Smooth muscle cell (in vitro differentiated cells): ENCODE measurements at regions not wholly inside any gene's neighbourhood (a gene's known extent, or its start where the extent isn't known, plus 50 kb on each side); places are given as distances from the start of the nearest gene placed in this dataset.
"Not testable (repeated sequence)": the region's sequence is repeated elsewhere in the genome, so short reads cannot be mapped to it uniquely, and the experiment has no call there.

Experiments used
- DNase-seq: peaks from one replicate; lab custom pipeline; 2025; ENCODE audit not compliant: unreplicated experiment; lab: John Stamatoyannopoulos, UW
- H2AFZ ChIP-seq: fragments of 200-600 bp; sonication (generic); 2 replicates; pipeline ENCODE4 v1.6.0; 2016; ENCODE audit warnings: antibody characterized with exemption, low read depth, mild to moderate bottlenecking
- H3F3A ChIP-seq: fragments of 200-600 bp; sonication (generic); 2 replicates; pipeline ENCODE4 v1.6.0; 2017; ENCODE audit warnings: antibody characterized with exemption, low read depth
- H3K27ac ChIP-seq: fragments of 200-600 bp; sonication (generic); 2 replicates; pipeline ENCODE4 v1.5.1; 2016; ENCODE audit warnings: low read depth, mild to moderate bottlenecking
- H3K27me3 ChIP-seq: fragments of 200-600 bp; sonication (generic); 2 replicates; pipeline ENCODE4 v1.6.1; 2016; ENCODE audit warnings: low read depth, mild to moderate bottlenecking
- H3K36me3 ChIP-seq: fragments of 200-600 bp; sonication (generic); 2 replicates; pipeline ENCODE4 v1.5.1; 2016; ENCODE audit warnings: low read depth
- H3K4me1 ChIP-seq: fragments of 200-600 bp; sonication (generic); 2 replicates; pipeline ENCODE4 v1.5.1; 2016; ENCODE audit warnings: low read depth
- H3K4me2 ChIP-seq: fragments of 200-600 bp; sonication (generic); 2 replicates; pipeline ENCODE4 v1.6.0; 2016; ENCODE audit warnings: mild to moderate bottlenecking
- H3K4me3 ChIP-seq: fragments of 200-600 bp; sonication (generic); 2 replicates; pipeline ENCODE4 v1.5.1; 2016; ENCODE audit warnings: mild to moderate bottlenecking
- H3K79me2 ChIP-seq: fragments of 200-600 bp; sonication (generic); 2 replicates; pipeline ENCODE4 v1.6.0; 2016; ENCODE audit warnings: low read depth, mild to moderate bottlenecking
- H3K9ac ChIP-seq: fragments of 200-600 bp; sonication (generic); 2 replicates; pipeline ENCODE4 v1.6.0; 2016; ENCODE audit warnings: low read depth
- H3K9me3 ChIP-seq: fragments of 200-600 bp; sonication (generic); replicated peaks from 2 replicates; pipeline ENCODE4 v1.5.1; 2016; ENCODE audit warnings: low read depth
- H4K20me1 ChIP-seq: fragments of 200-600 bp; sonication (generic); 2 replicates; pipeline ENCODE4 v1.6.0; 2016; ENCODE audit warnings: low read depth
- WGBS: methylation state at CpG from one replicate; pipeline ENCODE4 v1.1.7; 2016; ENCODE audit warnings: low lambda C conversion rate; 5-methylcytosine and 5-hydroxymethylcytosine counted together
- TF ChIP-seq, protein P1 (sequence below): fragments of 200-600 bp; sonication (generic); IDR thresholded peaks from 2 replicates; pipeline ENCODE4 v1.5.1; 2017; ENCODE audit warnings: borderline replicate concordance, mild to moderate bottlenecking, antibody characterized with exemption; ENCODE audit not compliant: insufficient read depth, poor library complexity, severe bottlenecking

DNA sequence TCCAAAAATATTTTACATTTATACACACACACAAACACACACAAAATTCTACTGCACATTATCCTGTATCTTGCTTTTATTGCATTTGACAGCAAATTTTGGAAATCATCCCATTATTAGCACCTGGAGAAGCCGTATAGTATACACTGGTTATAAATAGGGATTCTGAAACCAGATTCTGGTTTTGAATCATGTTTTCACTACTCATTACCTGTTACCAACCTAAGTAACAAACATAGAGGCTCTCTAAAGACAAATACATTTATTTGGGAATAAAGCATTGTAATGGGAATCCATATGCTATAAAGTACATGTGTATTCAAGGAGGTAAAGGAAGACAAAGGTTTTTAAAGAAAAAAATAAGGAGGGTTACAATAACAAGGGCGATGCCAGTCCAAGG lies 106.8 kb downstream of the OR2B2 start:
- DNase-seq = no peak
- Histone ChIP-seq H4K20me1 (no peaks in the 10 kb centered on the region), H3K79me2 (no peaks in the 10 kb centered on the region), H2AFZ (no peak overlapping the region), H3K27me3 (no peaks in the 10 kb centered on the region), H3K4me2 (no peak overlapping the region), H3K9me3 (no peaks in the 10 kb centered on the region), H3F3A (peaks cover 24% of the 10 kb centered on the region), H3K4me1 (peaks cover 7% of the 10 kb centered on the region), H3K27ac (no peak overlapping the region), H3K36me3 (no peaks in the 10 kb centered on the region), H3K4me3 (no peak overlapping the region), H3K9ac (no peak overlapping the region)
- 94% methylated on average over 2 of the region's 2 CpGs for WGBS
- TF ChIP-seq, protein P1, sequence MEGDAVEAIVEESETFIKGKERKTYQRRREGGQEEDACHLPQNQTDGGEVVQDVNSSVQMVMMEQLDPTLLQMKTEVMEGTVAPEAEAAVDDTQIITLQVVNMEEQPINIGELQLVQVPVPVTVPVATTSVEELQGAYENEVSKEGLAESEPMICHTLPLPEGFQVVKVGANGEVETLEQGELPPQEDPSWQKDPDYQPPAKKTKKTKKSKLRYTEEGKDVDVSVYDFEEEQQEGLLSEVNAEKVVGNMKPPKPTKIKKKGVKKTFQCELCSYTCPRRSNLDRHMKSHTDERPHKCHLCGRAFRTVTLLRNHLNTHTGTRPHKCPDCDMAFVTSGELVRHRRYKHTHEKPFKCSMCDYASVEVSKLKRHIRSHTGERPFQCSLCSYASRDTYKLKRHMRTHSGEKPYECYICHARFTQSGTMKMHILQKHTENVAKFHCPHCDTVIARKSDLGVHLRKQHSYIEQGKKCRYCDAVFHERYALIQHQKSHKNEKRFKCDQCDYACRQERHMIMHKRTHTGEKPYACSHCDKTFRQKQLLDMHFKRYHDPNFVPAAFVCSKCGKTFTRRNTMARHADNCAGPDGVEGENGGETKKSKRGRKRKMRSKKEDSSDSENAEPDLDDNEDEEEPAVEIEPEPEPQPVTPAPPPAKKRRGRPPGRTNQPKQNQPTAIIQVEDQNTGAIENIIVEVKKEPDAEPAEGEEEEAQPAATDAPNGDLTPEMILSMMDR = no peak

DNA sequence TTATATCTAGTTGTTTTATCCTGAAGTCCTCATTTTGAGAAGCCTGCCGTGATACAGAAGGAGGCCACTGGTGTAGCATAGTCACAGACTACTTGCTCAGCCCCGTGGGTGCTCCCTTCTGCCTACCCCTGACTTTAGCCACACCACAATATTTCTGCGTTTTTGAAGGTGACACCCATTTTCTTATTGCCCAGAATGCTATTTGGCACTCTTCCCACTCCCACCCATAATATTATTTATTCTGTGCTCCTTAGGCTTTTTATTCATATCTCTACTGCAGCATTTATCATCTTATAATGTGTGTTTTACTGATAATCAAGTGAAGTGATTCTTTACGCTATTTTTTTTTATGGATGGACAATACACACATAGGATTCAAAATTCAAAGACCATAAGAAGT lies 107.3 kb downstream of the OR2B2 start:
- DNase-seq = no peak
- H4K20me1 ChIP-seq = no peaks in the 10 kb centered on the region
- no peak overlapping the region for H2AFZ ChIP-seq
- no peak overlapping the region for H3K4me2 ChIP-seq
- H3K36me3 ChIP-seq = no peaks in the 10 kb centered on the region
- no peaks in the 10 kb centered on the region for H3K9me3 ChIP-seq
- H3K79me2 ChIP-seq = no peaks in the 10 kb centered on the region
- no peak overlapping the region for H3K9ac ChIP-seq
- 94% methylated on average over 4 of the region's 4 CpGs for WGBS
- peaks cover 24% of the 10 kb centered on the region for H3F3A ChIP-seq
- peaks cover 7% of the 10 kb centered on the region for H3K4me1 ChIP-seq
- H3K4me3 ChIP-seq = no peak overlapping the region
- no peaks in the 10 kb centered on the region for H3K27me3 ChIP-seq
- no peak overlapping the region for H3K27ac ChIP-seq
- TF ChIP-seq, protein P1 = no peak

DNA sequence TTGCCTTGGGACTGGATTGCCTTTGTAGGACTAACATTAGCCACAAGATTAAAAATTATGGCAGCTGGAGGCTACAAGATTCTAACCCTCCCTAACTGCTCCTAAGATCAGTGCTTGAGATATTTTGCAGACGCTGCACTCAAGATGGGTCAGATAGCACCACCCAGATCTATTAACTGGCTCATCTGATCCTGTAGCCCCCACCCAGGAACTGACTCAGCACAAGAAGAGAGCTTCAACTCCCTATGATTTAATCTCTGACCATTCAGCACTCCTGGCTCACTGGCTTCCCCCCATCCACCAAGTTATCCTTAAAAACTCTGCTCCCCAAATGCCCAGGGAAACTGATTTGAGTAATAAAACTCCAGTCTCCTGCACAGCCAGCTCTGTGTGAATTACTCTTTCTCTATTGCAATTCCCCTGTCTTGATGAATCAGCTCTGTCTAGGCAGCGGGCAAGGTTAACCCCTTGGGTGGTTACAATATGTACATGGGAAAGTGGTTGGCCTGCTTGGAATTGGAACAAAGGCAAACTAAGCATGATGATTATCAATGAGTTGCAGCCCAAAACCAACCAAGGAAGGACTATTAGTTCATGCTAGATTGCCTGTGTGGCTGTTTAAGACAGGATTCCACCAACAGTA lies 111.3 kb downstream of the OR2B2 start:
- Histone ChIP-seq H3K9me3 (no peaks in the 10 kb centered on the region), H2AFZ (no peak overlapping the region), H3K9ac (no peak overlapping the region), H3K36me3 (no peaks in the 10 kb centered on the region), H3K4me2 (no peak overlapping the region), H3K27me3 (no peaks in the 10 kb centered on the region), H3F3A (no peaks in the 10 kb centered on the region), H3K27ac (no peak overlapping the region), H3K4me3 (no peak overlapping the region), H3K4me1 (no peaks in the 10 kb centered on the region), H3K79me2 (no peaks in the 10 kb centered on the region), H4K20me1 (no peaks in the 10 kb centered on the region)
- WGBS = 28% methylated on average over 2 of the region's 2 CpGs
- TF ChIP-seq, protein P1 = no peak
- DNase-seq = no peak

DNA sequence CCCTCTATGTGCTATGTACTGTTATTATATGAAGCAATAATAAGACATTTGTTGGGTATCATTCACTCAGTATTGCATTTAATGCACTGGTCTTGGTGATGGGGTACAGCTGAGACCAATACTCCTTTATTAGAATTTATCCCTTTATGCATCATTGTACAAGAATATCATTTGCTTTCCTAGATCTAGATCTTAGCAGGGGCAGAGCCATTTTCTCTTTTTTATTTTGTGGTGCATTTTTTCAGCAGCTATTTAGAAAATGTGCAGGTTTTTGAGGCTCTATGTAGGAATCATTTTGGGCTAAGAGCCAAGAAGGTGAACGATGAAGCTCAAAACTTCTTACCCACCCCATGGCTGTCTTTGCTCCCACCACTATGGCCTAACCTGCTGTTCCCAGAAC lies 114.2 kb downstream of the OR2B2 start:
- peaks cover 6% of the 10 kb centered on the region for H3K4me1 ChIP-seq
- H3K79me2 ChIP-seq = no peaks in the 10 kb centered on the region
- H3K4me2 ChIP-seq = no peak overlapping the region
- H3K36me3 ChIP-seq = no peaks in the 10 kb centered on the region
- H3F3A ChIP-seq = peaks cover 3% of the 10 kb centered on the region
- no peaks in the 10 kb centered on the region for H4K20me1 ChIP-seq
- WGBS = 90% methylated on average over 1 of the region's 1 CpG
- no peak for DNase-seq
- no peak overlapping the region for H3K9ac ChIP-seq
- H2AFZ ChIP-seq = no peak overlapping the region
- H3K4me3 ChIP-seq = no peak overlapping the region
- no peak overlapping the region for H3K27ac ChIP-seq
- TF ChIP-seq, protein P1 = no peak
- no peaks in the 10 kb centered on the region for H3K27me3 ChIP-seq
- H3K9me3 ChIP-seq = no peaks in the 10 kb centered on the region

DNA sequence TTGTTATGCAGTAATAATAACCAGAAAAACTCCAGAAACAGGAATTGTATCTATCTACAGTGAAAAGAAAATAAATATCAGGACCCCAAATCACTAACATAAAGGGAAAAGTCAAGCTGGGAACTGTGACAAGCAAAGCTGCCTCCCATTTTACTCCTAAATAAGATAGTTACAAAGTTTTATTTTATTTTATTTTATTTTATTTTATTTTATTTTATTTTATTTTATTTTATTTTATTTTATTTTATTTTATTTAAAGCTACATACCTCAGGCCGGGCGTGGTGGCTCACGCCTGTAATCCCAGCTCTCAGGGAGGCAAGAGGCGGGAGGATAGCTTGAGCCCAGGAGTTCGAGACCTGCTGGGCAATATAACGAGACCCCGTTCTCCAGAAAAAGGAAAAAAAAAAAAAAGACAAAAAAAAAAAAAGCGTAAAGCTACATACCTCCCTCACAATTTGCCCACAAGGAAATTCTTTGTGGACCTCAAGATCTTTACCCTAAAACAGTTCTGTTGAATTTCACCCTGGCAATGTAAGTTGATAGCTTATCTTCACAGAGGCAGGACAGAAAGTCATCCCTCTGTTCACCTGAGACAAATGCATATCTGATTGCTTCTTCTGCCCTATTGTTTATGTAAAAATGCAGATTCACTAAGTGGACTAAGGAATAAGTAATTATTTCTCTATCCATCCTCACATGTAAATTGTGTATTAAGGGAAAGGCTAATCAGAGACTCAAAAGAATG lies 115.3 kb downstream of the OR2B2 start:
- not testable (repeated sequence) for H3K4me3 ChIP-seq, H3K4me1 ChIP-seq, H3K9ac ChIP-seq, H3K27ac ChIP-seq, H3K4me2 ChIP-seq, H3K9me3 ChIP-seq, H4K20me1 ChIP-seq, H3K79me2 ChIP-seq, H3K27me3 ChIP-seq, DNase-seq, H2AFZ ChIP-seq, H3K36me3 ChIP-seq
- H3F3A ChIP-seq = peaks cover 13% of the 10 kb centered on the region
- 93% methylated on average over 8 of the region's 8 CpGs for WGBS
